ENCODE measurements at regions not wholly inside any gene's neighbourhood (a gene's known extent, or its start where the extent isn't known, plus 50 kb on each side); places are given as distances from the start of the nearest gene placed in this dataset.

DNA sequence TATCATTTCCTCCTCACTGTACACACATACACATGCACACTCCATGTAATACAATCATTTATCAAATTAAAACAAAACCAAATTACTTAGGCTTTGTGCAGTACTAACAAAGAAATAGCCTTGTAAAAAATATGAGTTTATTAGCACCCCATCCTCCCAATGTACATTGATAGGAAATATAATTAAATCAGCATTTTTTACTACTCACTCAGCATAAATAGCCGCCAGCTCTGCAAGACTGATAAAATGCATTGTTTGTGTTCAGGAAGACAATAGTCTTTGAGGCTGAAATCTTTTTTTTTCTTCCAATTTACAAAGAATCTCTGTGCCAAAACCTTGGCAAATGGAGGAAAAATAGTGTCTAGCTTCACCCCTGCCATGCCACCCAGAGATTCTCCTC is 497.6 kb upstream of the ADAMTS16 start:
- no peaks in the 10 kb centered on the region for H3K27me3 ChIP-seq (ENCODE audit: insufficient read depth, low read length)

DNA sequence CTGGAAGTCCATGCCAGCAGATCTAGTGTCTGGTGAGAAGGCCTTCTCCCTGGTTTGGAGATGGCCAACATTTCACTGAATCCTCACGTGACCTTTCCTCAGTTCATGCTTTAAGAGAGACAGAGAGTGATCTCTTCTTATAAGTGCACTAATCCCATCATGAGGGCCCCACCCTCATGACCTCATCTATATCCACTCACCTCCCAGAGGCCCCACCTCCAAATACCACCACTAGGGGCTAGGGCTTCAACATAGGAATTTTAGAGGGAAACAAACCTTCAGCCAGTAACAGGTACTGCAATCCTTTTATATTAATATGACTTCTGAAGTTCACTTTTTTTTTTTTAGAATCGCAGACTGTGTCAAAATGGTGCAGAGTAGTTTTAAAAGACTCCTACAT is 496.9 kb upstream of the ADAMTS16 start:
- Histone ChIP-seq H3K27ac (ENCODE audit: low read depth, low read length) (no peak overlapping the region), H3K79me2 (ENCODE audit: control insufficient read depth, insufficient read depth, low read length, unreplicated experiment) (no peaks in the 10 kb centered on the region), H3K4me3 (ENCODE audit: low read depth, low read length) (no peak overlapping the region), H2AFZ (ENCODE audit: low read length, unreplicated experiment) (no peak overlapping the region), H3K4me1 (ENCODE audit: control insufficient read depth, insufficient read depth, low read length, unreplicated experiment) (no peaks in the 10 kb centered on the region), H3K27me3 (ENCODE audit: insufficient read depth, low read length) (no peaks in the 10 kb centered on the region), H3K36me3 (ENCODE audit: insufficient read depth, low read length) (no peaks in the 10 kb centered on the region)

More for the DNA sequence above, 497.6 kb upstream of the ADAMTS16 start:
- H3K36me3 ChIP-seq (ENCODE audit: insufficient read depth, low read length) = no peaks in the 10 kb centered on the region
- no peak overlapping the region for H2AFZ ChIP-seq (ENCODE audit: low read length, unreplicated experiment)
- H3K4me3 ChIP-seq (ENCODE audit: low read depth, low read length) = no peak overlapping the region
- no peaks in the 10 kb centered on the region for H3K79me2 ChIP-seq (ENCODE audit: control insufficient read depth, insufficient read depth, low read length, unreplicated experiment)
- no peak overlapping the region for H3K27ac ChIP-seq (ENCODE audit: low read depth, low read length)
- no peaks in the 10 kb centered on the region for H3K4me1 ChIP-seq (ENCODE audit: control insufficient read depth, insufficient read depth, low read length, unreplicated experiment)

DNA sequence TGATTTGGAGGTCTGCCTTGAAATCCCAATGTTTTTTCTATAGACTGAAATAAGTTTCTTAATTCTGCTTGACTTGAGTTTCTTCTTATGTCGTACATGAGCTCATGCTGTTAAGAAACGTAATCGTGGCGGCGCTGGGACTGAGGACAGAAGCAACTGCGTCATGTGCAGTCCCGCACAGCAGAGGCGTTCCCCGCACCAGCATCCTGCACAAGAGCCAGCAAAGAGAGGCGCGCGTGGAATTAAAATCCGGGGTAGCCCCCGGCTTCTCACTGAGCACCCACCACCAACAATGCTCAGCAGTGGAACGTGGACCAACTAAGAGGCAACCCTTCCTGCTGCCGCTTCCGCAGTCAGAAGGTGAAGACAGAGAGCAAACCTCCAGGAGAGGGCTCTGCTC is 496.2 kb upstream of the ADAMTS16 start:
- H3K79me2 ChIP-seq (ENCODE audit: control insufficient read depth, insufficient read depth, low read length, unreplicated experiment) = no peaks in the 10 kb centered on the region
- no peak overlapping the region for H3K27ac ChIP-seq (ENCODE audit: low read depth, low read length)
- H2AFZ ChIP-seq (ENCODE audit: low read length, unreplicated experiment) = no peak overlapping the region
- no peaks in the 10 kb centered on the region for H3K27me3 ChIP-seq (ENCODE audit: insufficient read depth, low read length)
- no peaks in the 10 kb centered on the region for H3K36me3 ChIP-seq (ENCODE audit: insufficient read depth, low read length)
- no peaks in the 10 kb centered on the region for H3K4me1 ChIP-seq (ENCODE audit: control insufficient read depth, insufficient read depth, low read length, unreplicated experiment)
- no peak overlapping the region for H3K4me3 ChIP-seq (ENCODE audit: low read depth, low read length)

DNA sequence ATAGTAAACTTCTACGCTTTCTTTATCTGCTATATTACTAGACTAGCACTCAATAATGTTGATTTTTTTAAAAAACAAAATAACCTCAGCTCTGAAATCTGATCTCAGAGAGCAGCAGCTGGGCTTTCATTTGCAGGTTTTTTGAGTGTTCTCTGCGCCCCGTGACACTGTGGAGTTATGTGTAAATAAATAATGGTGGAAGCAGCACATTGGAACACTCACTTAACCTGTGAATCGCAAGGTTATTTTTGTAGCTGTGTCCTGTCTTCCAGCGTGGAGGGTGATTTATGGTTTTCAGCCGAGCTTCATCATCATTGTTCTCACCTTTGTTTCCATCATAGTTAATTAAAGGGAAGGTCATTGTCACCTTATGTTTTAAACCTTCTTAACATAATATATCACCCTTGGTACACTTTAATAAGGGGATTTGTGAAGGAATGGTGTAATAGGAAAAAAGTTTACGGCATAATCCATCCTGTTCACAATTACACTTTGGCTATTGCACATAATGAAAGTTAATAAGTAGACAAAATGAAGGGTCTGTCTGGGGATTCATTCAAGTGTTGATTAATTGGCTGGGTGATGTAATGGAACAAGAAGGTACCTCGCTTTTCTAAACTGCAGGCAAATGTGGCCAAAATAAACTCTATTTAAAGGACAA is 493.3 kb upstream of the ADAMTS16 start:
- H3K27me3 ChIP-seq (ENCODE audit: insufficient read depth, low read length) = no peaks in the 10 kb centered on the region
- no peaks in the 10 kb centered on the region for H3K4me1 ChIP-seq (ENCODE audit: control insufficient read depth, insufficient read depth, low read length, unreplicated experiment)
- H2AFZ ChIP-seq (ENCODE audit: low read length, unreplicated experiment) = no peak overlapping the region
- H3K79me2 ChIP-seq (ENCODE audit: control insufficient read depth, insufficient read depth, low read length, unreplicated experiment) = no peaks in the 10 kb centered on the region
- no peak overlapping the region for H3K4me3 ChIP-seq (ENCODE audit: low read depth, low read length)
- H3K27ac ChIP-seq (ENCODE audit: low read depth, low read length) = no peak overlapping the region
- no peaks in the 10 kb centered on the region for H3K36me3 ChIP-seq (ENCODE audit: insufficient read depth, low read length)

DNA sequence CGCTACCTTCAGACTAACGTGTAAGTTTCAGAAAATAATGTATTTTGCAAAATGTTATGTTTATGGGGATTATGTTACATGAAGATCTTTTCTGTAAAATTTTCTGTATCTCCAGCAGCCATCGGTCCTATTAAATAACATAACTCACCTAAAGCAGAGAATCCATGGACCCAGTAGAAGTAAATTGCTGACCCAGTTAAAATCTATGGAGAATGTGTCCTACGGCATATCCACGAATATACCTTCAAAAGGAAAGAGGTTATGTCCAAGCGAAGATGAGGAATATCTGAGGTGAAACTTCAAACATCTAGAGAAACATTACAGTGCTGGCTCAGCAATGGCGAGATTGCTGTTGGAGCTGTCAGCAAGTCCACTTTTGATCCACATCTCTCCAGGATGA is 492.2 kb upstream of the ADAMTS16 start:
- no peaks in the 10 kb centered on the region for H3K27me3 ChIP-seq (ENCODE audit: insufficient read depth, low read length)
- no peak overlapping the region for H3K27ac ChIP-seq (ENCODE audit: low read depth, low read length)
- no peak overlapping the region for H3K4me3 ChIP-seq (ENCODE audit: low read depth, low read length)
- no peaks in the 10 kb centered on the region for H3K79me2 ChIP-seq (ENCODE audit: control insufficient read depth, insufficient read depth, low read length, unreplicated experiment)
- H3K36me3 ChIP-seq (ENCODE audit: insufficient read depth, low read length) = no peaks in the 10 kb centered on the region
- H3K4me1 ChIP-seq (ENCODE audit: control insufficient read depth, insufficient read depth, low read length, unreplicated experiment) = no peaks in the 10 kb centered on the region
- H2AFZ ChIP-seq (ENCODE audit: low read length, unreplicated experiment) = no peak overlapping the region

DNA sequence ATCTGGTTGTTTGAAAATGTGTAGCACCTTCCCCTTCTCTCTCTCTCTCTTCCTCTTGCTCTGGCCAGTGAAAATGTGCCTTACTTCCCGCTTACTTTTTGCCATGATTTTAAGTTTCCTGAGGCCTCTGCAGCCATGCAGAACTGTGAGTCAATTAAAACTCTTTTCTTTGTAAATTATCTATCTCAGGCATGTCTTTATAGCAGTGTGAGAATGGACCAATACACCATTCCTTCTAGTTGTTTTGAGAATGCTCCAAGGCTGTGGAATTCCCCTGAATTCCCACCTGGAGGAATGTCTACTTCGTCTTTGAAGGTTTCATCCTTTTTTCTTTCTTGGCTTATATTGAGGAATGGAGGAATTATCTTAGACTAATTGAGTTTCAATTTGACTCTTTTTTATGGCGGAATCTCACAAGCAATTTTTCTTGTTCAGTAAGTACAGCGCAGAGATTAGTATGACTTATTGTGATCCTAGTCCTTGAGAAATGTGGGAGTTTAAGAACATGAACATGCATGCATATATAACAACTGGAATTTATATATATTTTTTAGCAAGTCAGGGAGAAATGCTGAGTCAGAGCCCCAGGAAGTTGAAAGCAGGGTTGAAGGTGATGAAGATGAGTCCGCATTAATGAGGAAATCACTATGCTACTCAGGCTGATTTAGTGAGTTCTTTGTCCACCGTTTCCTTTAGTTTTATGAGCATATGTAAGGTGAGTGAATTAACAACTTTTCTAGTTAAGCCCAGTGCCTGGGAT is 488.1 kb upstream of the ADAMTS16 start:
- no peaks in the 10 kb centered on the region for H3K4me1 ChIP-seq (ENCODE audit: control insufficient read depth, insufficient read depth, low read length, unreplicated experiment)

DNA sequence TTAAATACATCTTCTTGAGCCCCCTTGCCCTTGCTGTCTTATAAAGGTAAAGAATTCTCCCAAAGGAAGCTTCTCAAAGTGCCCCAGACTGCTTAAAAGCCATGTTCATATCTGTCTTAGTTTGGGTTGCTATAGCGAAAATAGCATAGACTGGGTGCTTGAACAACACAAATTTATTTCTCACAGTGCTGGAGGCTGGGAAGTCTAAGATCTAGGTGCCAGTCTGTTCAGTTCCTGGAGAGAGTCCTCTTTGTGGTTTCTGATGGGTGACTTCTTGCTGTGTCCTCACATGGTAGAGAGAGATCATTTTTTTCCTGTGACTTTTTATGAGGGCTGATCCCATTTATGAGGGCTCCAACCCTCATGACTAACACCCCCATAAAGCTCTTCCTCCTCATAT is 486.7 kb upstream of the ADAMTS16 start:
- Histone ChIP-seq H2AFZ (ENCODE audit: low read length, unreplicated experiment) (no peak overlapping the region), H3K4me1 (ENCODE audit: control insufficient read depth, insufficient read depth, low read length, unreplicated experiment) (no peaks in the 10 kb centered on the region), H3K36me3 (ENCODE audit: insufficient read depth, low read length) (no peaks in the 10 kb centered on the region), H3K27ac (ENCODE audit: low read depth, low read length) (no peak overlapping the region), H3K79me2 (ENCODE audit: control insufficient read depth, insufficient read depth, low read length, unreplicated experiment) (no peaks in the 10 kb centered on the region), H3K4me3 (ENCODE audit: low read depth, low read length) (no peak overlapping the region), H3K27me3 (ENCODE audit: insufficient read depth, low read length) (no peaks in the 10 kb centered on the region)

More for the DNA sequence above, 488.1 kb upstream of the ADAMTS16 start:
- no peaks in the 10 kb centered on the region for H3K79me2 ChIP-seq (ENCODE audit: control insufficient read depth, insufficient read depth, low read length, unreplicated experiment)
- H3K36me3 ChIP-seq (ENCODE audit: insufficient read depth, low read length) = no peaks in the 10 kb centered on the region
- no peak overlapping the region for H3K27ac ChIP-seq (ENCODE audit: low read depth, low read length)
- no peak overlapping the region for H3K4me3 ChIP-seq (ENCODE audit: low read depth, low read length)
- H3K27me3 ChIP-seq (ENCODE audit: insufficient read depth, low read length) = no peaks in the 10 kb centered on the region
- H2AFZ ChIP-seq (ENCODE audit: low read length, unreplicated experiment) = no peak overlapping the region

DNA sequence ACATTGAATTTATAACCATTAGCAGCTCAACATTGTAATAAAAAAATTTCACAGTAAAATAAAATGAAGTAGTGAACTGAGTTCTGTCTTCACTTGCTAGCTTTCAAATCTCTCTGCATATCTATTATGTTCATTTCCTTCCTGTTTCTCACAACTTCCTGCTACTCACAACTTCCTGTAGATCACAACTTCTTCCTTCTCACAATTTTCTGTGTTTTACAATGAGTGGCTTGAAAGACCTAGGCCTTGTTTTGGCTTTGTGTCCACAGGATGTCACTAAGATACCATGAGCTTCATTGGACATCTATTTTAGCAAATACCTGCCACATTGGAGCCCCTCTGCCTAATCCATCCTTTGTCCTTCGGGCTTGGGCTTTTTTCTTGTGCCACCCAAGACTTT is 480.3 kb upstream of the ADAMTS16 start:
- no peak overlapping the region for H3K27ac ChIP-seq (ENCODE audit: low read depth, low read length)
- H3K4me1 ChIP-seq (ENCODE audit: control insufficient read depth, insufficient read depth, low read length, unreplicated experiment) = no peaks in the 10 kb centered on the region
- H3K36me3 ChIP-seq (ENCODE audit: insufficient read depth, low read length) = no peaks in the 10 kb centered on the region
- H2AFZ ChIP-seq (ENCODE audit: low read length, unreplicated experiment) = no peak overlapping the region
- H3K4me3 ChIP-seq (ENCODE audit: low read depth, low read length) = no peak overlapping the region
- H3K79me2 ChIP-seq (ENCODE audit: control insufficient read depth, insufficient read depth, low read length, unreplicated experiment) = no peaks in the 10 kb centered on the region
- H3K27me3 ChIP-seq (ENCODE audit: insufficient read depth, low read length) = no peaks in the 10 kb centered on the region

DNA sequence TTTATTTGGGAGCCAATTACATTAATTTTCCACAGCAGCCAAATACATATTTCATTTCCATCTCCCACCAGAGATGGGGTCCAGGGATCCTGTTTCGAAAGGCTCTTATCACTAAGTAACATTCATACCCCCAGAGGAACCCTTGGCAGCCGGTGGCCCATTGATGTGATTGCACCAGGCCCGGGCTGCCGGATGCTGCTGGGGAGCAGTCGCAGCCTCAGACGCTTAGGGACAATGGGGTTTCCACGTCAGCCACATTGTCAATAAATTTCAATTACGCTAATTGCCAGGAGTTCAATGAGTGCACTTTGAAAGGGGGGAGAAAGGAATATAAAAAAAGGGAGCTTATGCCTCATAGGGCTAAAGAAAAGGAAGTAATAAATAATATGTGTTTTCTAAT is 478.8 kb upstream of the ADAMTS16 start:
- Histone ChIP-seq H2AFZ (ENCODE audit: low read length, unreplicated experiment) (no peak overlapping the region), H3K27ac (ENCODE audit: low read depth, low read length) (no peak overlapping the region), H3K27me3 (ENCODE audit: insufficient read depth, low read length) (no peaks in the 10 kb centered on the region), H3K4me1 (ENCODE audit: control insufficient read depth, insufficient read depth, low read length, unreplicated experiment) (no peaks in the 10 kb centered on the region), H3K36me3 (ENCODE audit: insufficient read depth, low read length) (no peaks in the 10 kb centered on the region), H3K4me3 (ENCODE audit: low read depth, low read length) (no peak overlapping the region), H3K79me2 (ENCODE audit: control insufficient read depth, insufficient read depth, low read length, unreplicated experiment) (no peaks in the 10 kb centered on the region)

DNA sequence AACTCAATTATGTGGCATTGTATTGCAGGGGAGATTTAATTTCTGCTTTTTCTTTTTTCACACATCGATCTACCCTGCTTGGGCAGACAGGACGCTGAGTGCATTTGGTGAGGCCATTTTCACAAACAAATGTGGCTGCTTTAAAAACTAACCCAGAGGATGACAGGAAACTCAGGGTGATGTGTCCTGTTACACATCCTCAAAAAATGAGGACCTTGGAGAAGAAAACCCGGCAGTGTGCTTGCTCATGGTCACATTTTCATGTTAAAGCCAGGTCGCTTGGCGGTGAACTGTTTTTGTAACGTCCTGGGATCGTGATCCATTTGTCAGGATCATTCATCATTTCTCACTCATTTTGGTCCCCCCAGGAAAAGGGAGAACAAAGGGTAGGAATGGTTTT is 478.3 kb upstream of the ADAMTS16 start:
- Histone ChIP-seq H3K36me3 (ENCODE audit: insufficient read depth, low read length) (no peaks in the 10 kb centered on the region), H3K27me3 (ENCODE audit: insufficient read depth, low read length) (no peaks in the 10 kb centered on the region), H3K79me2 (ENCODE audit: control insufficient read depth, insufficient read depth, low read length, unreplicated experiment) (no peaks in the 10 kb centered on the region), H2AFZ (ENCODE audit: low read length, unreplicated experiment) (no peak overlapping the region), H3K4me3 (ENCODE audit: low read depth, low read length) (peak overlapping the region; percentile 29; the same call in 1 of the 2 replicates), H3K4me1 (ENCODE audit: control insufficient read depth, insufficient read depth, low read length, unreplicated experiment) (no peaks in the 10 kb centered on the region), H3K27ac (ENCODE audit: low read depth, low read length) (no peak overlapping the region)

DNA sequence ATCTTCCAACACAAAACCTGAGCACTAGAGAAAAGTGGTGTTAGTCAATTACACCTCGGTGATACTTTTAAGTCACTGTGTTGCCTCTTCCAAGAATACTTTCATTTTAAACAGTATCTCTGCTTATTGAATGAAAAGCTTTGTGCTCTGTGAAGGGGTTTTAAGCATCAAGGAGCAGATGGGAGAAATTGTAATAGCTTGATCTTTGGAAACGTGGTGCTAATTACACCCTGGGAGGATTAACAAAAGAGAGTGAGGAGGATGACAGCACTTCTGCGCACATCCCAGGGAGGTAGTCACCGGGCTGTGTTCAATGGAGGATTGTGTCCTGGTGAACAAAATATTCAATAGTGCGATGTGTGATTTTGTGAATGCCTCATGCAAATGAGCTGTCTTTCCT is 477.4 kb upstream of the ADAMTS16 start:
- Histone ChIP-seq H3K4me1 (ENCODE audit: control insufficient read depth, insufficient read depth, low read length, unreplicated experiment) (no peaks in the 10 kb centered on the region), H3K36me3 (ENCODE audit: insufficient read depth, low read length) (no peaks in the 10 kb centered on the region), H2AFZ (ENCODE audit: low read length, unreplicated experiment) (no peak overlapping the region), H3K27ac (ENCODE audit: low read depth, low read length) (no peak overlapping the region), H3K79me2 (ENCODE audit: control insufficient read depth, insufficient read depth, low read length, unreplicated experiment) (no peaks in the 10 kb centered on the region), H3K27me3 (ENCODE audit: insufficient read depth, low read length) (no peaks in the 10 kb centered on the region), H3K4me3 (ENCODE audit: low read depth, low read length) (no peak overlapping the region)

All from ACC112 (cell line).